GM12891 (cell line): ENCODE measurements at regions not wholly inside any gene's neighbourhood (a gene's known extent, or its start where the extent isn't known, plus 50 kb on each side); places are given as distances from the start of the nearest gene placed in this dataset.

Experiments used
- POLR2A ChIP-seq: IDR thresholded peaks from 2 replicates; pipeline ENCODE4 v1.6.1; 2011; ENCODE audit warnings: low read depth, low read length, control low read depth
- POLR2AphosphoS5 ChIP-seq: IDR thresholded peaks from 2 replicates; pipeline ENCODE4 v1.6.1; 2011; ENCODE audit warnings: low read depth, low read length, control low read depth
- SPI1 ChIP-seq: IDR thresholded peaks from 2 replicates; pipeline ENCODE4 v1.6.1; 2011; ENCODE audit warnings: low read depth, low read length, control low read depth
- TAF1 ChIP-seq: IDR thresholded peaks from 2 replicates; pipeline ENCODE4 v1.6.1; 2011; ENCODE audit warnings: low read depth, low read length, control low read depth

GRCh38 chr1:185646202-185646683 is 87.9 kb upstream of the HMCN1 start:
- TF ChIP-seq POLR2A (no peak), POLR2AphosphoS5 (no peak), SPI1 (no peak), TAF1 (no peak)
